GM12878 (cell line): ENCODE measurements at regions not wholly inside any gene's neighbourhood (a gene's known extent, or its start where the extent isn't known, plus 50 kb on each side); places are given as distances from the start of the nearest gene placed in this dataset.

ENCODE experiments used
- ATAC-seq: fragments of 200-7000 bp; cut with Tn5 transposase; 3 replicates; pipeline ENCODE4 v1.9.1; 2020; ENCODE audit warnings: mild to moderate bottlenecking, moderate library complexity
- BruUV-seq: library from RNA; stranded (reverse); fragments of 400-500 nt; replicated peaks from 2 replicates; lab custom pipeline; 2021; lab: Mats Ljungman, UMichigan
- CTCF ChIA-PET: fragments of 300-600 bp; sonication (Branson Sonifier 250); formaldehyde crosslinking; extraction: SDS; loops from one replicate; lab custom pipeline; 2021; ENCODE audit warnings: inconsistent platforms; lab: Yijun Ruan, JAX
- POLR2A ChIA-PET: fragments of 350-600 bp; formaldehyde crosslinking; extraction: SDS; loops from one replicate; lab custom pipeline; 2021; ENCODE audit warnings: inconsistent platforms; lab: Charles Lee
- RAD21 ChIA-PET: fragments of 300-600 bp; sonication (Branson Sonifier 250); formaldehyde crosslinking; loops from one replicate; lab custom pipeline; 2023; ENCODE audit warnings: antibody characterized with exemption; ENCODE audit not compliant: unreplicated experiment; lab: Charles Lee
- SMC1A ChIA-PET: fragments of 300-600 bp; sonication (Branson Sonifier 250); formaldehyde crosslinking; loops from one replicate; lab custom pipeline; 2023; ENCODE audit not compliant: unreplicated experiment, uncharacterized antibody; lab: Charles Lee
- DNase-seq: peaks from one replicate; pipeline ENCODE4 v3.0.0-alpha.2; 2011; ENCODE audit warnings: low read depth, low spot score
- FAIRE-seq: peaks from 3 replicates; lab custom pipeline; 2011; peaks lifted over from hg19 to GRCh38; lab: Jason Lieb, UNC
- H2AFZ ChIP-seq: 2 replicates; pipeline ENCODE4 v1.6.0; 2011; ENCODE audit warnings: low read depth, low read length, control low read depth; ENCODE audit not compliant: control insufficient read depth
- H3K27ac ChIP-seq: 2 replicates; pipeline ENCODE4 v1.5.1; 2011; ENCODE audit warnings: control low read depth; ENCODE audit not compliant: control insufficient read depth, insufficient read depth
- H3K27me3 ChIP-seq, 2 experiments: replicated peaks in 1 of 2; 2 replicates each; pipeline versions ENCODE4 v1.6.0 to v1.6.1; 2011; ENCODE audit warnings: low read length in 1 of 2; ENCODE audit not compliant: control insufficient read depth in 2 of 2, insufficient read depth in 2 of 2
- H3K36me3 ChIP-seq, 2 experiments: 2 replicates each; pipeline ENCODE4 v1.5.1; 2011; ENCODE audit warnings: low read length in 1 of 2; ENCODE audit not compliant: control insufficient read depth in 2 of 2, insufficient read depth in 2 of 2
- H3K4me1 ChIP-seq: 2 replicates; pipeline ENCODE4 v1.6.1; 2011; ENCODE audit warnings: mild to moderate bottlenecking, low read length, moderate library complexity, mixed read lengths; ENCODE audit not compliant: control insufficient read depth, insufficient read depth
- H3K4me2 ChIP-seq: 2 replicates; pipeline ENCODE4 v1.6.0; 2011; ENCODE audit warnings: control low read depth; ENCODE audit not compliant: control insufficient read depth, insufficient read depth
- H3K4me3 ChIP-seq: fragments of 200-600 bp; sonication (generic); 2 replicates; pipeline ENCODE4 v1.5.1; 2016
- H3K79me2 ChIP-seq: 2 replicates; pipeline ENCODE4 v1.6.0; 2011; ENCODE audit warnings: low read length; ENCODE audit not compliant: control insufficient read depth, insufficient read depth
- H3K9ac ChIP-seq: 2 replicates; pipeline ENCODE4 v1.8.0; 2011; ENCODE audit warnings: low read length, control low read depth, mixed read lengths; ENCODE audit not compliant: control insufficient read depth, insufficient read depth
- H3K9me3 ChIP-seq: replicated peaks from 3 replicates; pipeline ENCODE4 v1.5.1; 2011; ENCODE audit warnings: mild to moderate bottlenecking, low read length; ENCODE audit not compliant: control insufficient read depth, insufficient read depth
- H4K20me1 ChIP-seq: 2 replicates; pipeline ENCODE4 v1.6.0; 2011; ENCODE audit not compliant: control insufficient read depth, insufficient read depth
- MEF2B ChIP-seq: fragments of 450-650 bp; IDR thresholded peaks from 2 replicates; pipeline ENCODE4 v1.6.1; 2018; ENCODE audit warnings: mild to moderate bottlenecking, moderate library complexity; ENCODE audit not compliant: partially characterized antibody, poor library complexity, severe bottlenecking
- MTA3 ChIP-seq: IDR thresholded peaks from 2 replicates; pipeline ENCODE4 v1.6.1; 2012; ENCODE audit warnings: low read length, inconsistent platforms, borderline replicate concordance
- NR2C1 ChIP-seq: fragments of 450-650 bp; IDR thresholded peaks from 2 replicates; pipeline ENCODE4 v1.6.1; 2017; ENCODE audit warnings: antibody characterized with exemption, mild to moderate bottlenecking, moderate library complexity
- NR2F1 ChIP-seq: fragments of 450-650 bp; conservative IDR thresholded peaks from 2 replicates; pipeline ENCODE4 v1.6.1; 2017; ENCODE audit warnings: mild to moderate bottlenecking
- POLR2AphosphoS2 ChIP-seq: IDR thresholded peaks from 2 replicates; pipeline ENCODE4 v1.6.1; 2011; ENCODE audit warnings: low read depth, mild to moderate bottlenecking, low read length, improper control_type of control experiment, moderate library complexity
- SMC3 ChIP-seq: IDR thresholded peaks from 2 replicates; pipeline ENCODE4 v1.6.1; 2011; ENCODE audit warnings: low read length, improper control_type of control experiment, borderline replicate concordance
- in situ Hi-C: fragments of 300-500 bp; cut with MboI; formaldehyde crosslinking; loops from 9 replicates; pipeline ENCODE4 v1.14.3; 2018; ENCODE audit warnings: mixed read lengths
- intact Hi-C: fragments of 100-400 bp; cut with micrococcal nuclease; formaldehyde crosslinking; loops from one replicate; pipeline ENCODE4 v1.14.2; 2022; ENCODE audit not compliant: unreplicated experiment
- TF ChIP-seq, protein P1 (sequence below): IDR thresholded peaks from 2 replicates; pipeline ENCODE4 v1.6.1; 2012; ENCODE audit warnings: low read depth, low read length, improper control_type of control experiment
- TF ChIP-seq, protein P2 (sequence below): fragments of 450-650 bp; IDR thresholded peaks from 2 replicates; pipeline ENCODE4 v1.6.1; 2017; ENCODE audit warnings: mild to moderate bottlenecking, moderate library complexity
- TF ChIP-seq, protein P3 (sequence below): fragments of 450-650 bp; IDR thresholded peaks from 2 replicates; pipeline ENCODE4 v1.6.1; 2017; ENCODE audit warnings: antibody characterized with exemption, mild to moderate bottlenecking, moderate library complexity

DNA sequence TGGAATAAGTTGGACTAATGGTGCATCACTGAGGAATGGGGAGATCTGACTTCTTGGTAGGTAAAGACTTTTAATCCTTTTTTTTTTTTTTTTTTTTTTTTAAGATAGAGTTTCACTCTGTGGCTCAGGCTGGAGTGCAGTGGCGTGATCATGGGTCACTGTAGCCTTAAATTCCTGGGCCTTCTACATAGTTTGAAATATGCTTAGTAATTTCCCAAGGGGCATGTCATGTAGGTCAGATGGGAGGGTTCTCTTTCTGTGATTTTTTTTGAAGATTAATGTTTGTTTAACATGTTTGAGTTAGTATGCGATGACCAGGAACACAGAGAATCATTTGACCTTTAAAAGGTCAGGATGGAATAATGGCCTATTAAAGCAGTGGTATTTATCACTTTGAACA lies 129.1 kb downstream of the S1PR1 start (continued):
- TF ChIP-seq, protein P1, sequence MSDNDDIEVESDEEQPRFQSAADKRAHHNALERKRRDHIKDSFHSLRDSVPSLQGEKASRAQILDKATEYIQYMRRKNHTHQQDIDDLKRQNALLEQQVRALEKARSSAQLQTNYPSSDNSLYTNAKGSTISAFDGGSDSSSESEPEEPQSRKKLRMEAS, result no peak
- TF ChIP-seq NR2C1 (no peak), POLR2AphosphoS2 (no peak)
- TF ChIP-seq, protein P2, sequence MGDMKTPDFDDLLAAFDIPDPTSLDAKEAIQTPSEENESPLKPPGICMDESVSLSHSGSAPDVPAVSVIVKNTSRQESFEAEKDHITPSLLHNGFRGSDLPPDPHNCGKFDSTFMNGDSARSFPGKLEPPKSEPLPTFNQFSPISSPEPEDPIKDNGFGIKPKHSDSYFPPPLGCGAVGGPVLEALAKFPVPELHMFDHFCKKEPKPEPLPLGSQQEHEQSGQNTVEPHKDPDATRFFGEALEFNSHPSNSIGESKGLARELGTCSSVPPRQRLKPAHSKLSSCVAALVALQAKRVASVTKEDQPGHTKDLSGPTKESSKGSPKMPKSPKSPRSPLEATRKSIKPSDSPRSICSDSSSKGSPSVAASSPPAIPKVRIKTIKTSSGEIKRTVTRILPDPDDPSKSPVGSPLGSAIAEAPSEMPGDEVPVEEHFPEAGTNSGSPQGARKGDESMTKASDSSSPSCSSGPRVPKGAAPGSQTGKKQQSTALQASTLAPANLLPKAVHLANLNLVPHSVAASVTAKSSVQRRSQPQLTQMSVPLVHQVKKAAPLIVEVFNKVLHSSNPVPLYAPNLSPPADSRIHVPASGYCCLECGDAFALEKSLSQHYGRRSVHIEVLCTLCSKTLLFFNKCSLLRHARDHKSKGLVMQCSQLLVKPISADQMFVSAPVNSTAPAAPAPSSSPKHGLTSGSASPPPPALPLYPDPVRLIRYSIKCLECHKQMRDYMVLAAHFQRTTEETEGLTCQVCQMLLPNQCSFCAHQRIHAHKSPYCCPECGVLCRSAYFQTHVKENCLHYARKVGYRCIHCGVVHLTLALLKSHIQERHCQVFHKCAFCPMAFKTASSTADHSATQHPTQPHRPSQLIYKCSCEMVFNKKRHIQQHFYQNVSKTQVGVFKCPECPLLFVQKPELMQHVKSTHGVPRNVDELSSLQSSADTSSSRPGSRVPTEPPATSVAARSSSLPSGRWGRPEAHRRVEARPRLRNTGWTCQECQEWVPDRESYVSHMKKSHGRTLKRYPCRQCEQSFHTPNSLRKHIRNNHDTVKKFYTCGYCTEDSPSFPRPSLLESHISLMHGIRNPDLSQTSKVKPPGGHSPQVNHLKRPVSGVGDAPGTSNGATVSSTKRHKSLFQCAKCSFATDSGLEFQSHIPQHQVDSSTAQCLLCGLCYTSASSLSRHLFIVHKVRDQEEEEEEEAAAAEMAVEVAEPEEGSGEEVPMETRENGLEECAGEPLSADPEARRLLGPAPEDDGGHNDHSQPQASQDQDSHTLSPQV, result no peak

DNA sequence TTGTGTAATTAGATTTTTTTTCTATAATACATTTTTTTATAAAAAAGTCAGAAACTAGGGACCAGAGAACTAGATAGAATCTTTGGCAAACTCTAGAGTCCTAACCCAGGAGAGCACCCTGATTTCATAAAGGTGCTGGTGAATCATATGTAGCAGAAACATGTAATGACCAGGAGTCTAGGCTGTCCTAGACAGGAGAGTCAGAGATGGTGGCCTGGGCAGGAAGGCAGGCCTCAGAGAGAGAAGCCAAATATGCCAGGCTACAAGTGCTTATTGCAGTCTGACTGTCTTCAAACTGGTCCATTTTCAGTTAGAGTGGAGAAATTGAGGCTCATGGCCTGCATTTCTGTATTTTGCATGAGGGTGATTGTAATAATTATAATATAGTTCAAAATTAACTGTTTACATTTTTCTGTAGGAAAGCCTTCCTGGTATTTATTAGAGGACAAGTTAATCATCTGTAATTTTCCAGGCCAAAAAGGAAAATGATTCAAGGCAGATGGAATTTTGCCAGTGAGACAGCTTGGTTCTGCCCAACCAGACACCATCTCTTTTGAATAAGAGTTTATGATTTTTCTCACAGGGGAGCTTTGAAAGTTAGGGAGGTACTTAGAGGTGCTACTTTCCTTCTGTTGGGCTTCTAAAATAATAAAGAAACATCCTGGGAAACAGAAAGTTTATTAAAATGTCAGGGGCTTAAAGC lies 129.8 kb downstream of the S1PR1 start:
- Histone ChIP-seq H2AFZ (no peak overlapping the region; the same call in 1 of the 2 replicates), H3K27me3 (no peaks in the 10 kb centered on the region), H3K4me1 (peaks cover 44% of the 10 kb centered on the region), H4K20me1 (no peaks in the 10 kb centered on the region), H3K36me3 (no peaks in the 10 kb centered on the region), H3K27ac (peak overlapping the region; percentile 43), H3K79me2 (0 out of 2 replicates have a peak, but pooled peaks cover 1% of the 10 kb centered on the region), H3K4me2 (no peak overlapping the region), H3K9me3 (peaks cover 9% of the 10 kb centered on the region; the same call in 2 of the 3 replicates), H3K4me3 (no peak overlapping the region), H3K9ac (0 out of 2 replicates have a peak overlapping the region, but pooled peaks have one; percentile 10)
- intact Hi-C loops (no loop called here), in situ Hi-C loops (no loop called here)
- ChIA-PET POLR2A (interaction anchor here (0.8 to 2.1 kb wide), 8 partner anchors 9 to 58 kb away, joined by 3 to 12 read pairs (median 4); no protein-coding TSS in a partner anchor), RAD21 (interaction anchor here (1.0 to 3.3 kb wide), 8 partner anchors 9 to 70 kb away, joined by 3 to 36 read pairs (median 6); no protein-coding TSS in a partner anchor), SMC1A (interaction anchor here (0.7 to 20.9 kb wide), 14 partner anchors 8 to 229 kb away, joined by 3 to 618 read pairs (median 4); no protein-coding TSS in a partner anchor), CTCF (interaction anchor here (1.0 to 3.4 kb wide), 12 partner anchors 8 to 77 kb away, joined by 3 to 23 read pairs (median 4); no protein-coding TSS in a partner anchor)
- ATAC-seq (no peak), DNase-seq (no peak), FAIRE-seq (no peak)
- BruUV-seq, result no TSS peak
- TF ChIP-seq MTA3 (no peak), NR2F1 (no peak), MEF2B (no peak), SMC3 (no peak)
- TF ChIP-seq, protein P2, result no peak
- TF ChIP-seq, protein P3, sequence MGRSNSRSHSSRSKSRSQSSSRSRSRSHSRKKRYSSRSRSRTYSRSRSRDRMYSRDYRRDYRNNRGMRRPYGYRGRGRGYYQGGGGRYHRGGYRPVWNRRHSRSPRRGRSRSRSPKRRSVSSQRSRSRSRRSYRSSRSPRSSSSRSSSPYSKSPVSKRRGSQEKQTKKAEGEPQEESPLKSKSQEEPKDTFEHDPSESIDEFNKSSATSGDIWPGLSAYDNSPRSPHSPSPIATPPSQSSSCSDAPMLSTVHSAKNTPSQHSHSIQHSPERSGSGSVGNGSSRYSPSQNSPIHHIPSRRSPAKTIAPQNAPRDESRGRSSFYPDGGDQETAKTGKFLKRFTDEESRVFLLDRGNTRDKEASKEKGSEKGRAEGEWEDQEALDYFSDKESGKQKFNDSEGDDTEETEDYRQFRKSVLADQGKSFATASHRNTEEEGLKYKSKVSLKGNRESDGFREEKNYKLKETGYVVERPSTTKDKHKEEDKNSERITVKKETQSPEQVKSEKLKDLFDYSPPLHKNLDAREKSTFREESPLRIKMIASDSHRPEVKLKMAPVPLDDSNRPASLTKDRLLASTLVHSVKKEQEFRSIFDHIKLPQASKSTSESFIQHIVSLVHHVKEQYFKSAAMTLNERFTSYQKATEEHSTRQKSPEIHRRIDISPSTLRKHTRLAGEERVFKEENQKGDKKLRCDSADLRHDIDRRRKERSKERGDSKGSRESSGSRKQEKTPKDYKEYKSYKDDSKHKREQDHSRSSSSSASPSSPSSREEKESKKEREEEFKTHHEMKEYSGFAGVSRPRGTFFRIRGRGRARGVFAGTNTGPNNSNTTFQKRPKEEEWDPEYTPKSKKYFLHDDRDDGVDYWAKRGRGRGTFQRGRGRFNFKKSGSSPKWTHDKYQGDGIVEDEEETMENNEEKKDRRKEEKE, result no peak
